GM13977 (cell line): ENCODE measurements at regions not wholly inside any gene's neighbourhood (a gene's known extent, or its start where the extent isn't known, plus 50 kb on each side); places are given as distances from the start of the nearest gene placed in this dataset.
"Not testable (repeated sequence)": the region's sequence is repeated elsewhere in the genome, so short reads cannot be mapped to it uniquely, and the experiment has no call there.

Source experiments
- DNase-seq: peaks from one replicate; pipeline ENCODE4 v3.0.0; 2012; ENCODE audit warnings: low spot score
- in situ Hi-C: fragments of 300-500 bp; cut with MboI; formaldehyde crosslinking; loops from one replicate; pipeline ENCODE4 v1.12.0; 2022; ENCODE audit warnings: low sequenced_read_pairs, low pct_unique_long_range_greater_than_20kb, mixed read lengths, inconsistent platforms; ENCODE audit not compliant: unreplicated experiment

GRCh38 chr2:95775193-95775531, 183.4 kb downstream of the TRIM43 start:
- DNase-seq, in situ Hi-C loops: not testable (repeated sequence)
